ENCODE measurements at regions not wholly inside any gene's neighbourhood (a gene's known extent, or its start where the extent isn't known, plus 50 kb on each side); places are given as distances from the start of the nearest gene placed in this dataset.

DNA sequence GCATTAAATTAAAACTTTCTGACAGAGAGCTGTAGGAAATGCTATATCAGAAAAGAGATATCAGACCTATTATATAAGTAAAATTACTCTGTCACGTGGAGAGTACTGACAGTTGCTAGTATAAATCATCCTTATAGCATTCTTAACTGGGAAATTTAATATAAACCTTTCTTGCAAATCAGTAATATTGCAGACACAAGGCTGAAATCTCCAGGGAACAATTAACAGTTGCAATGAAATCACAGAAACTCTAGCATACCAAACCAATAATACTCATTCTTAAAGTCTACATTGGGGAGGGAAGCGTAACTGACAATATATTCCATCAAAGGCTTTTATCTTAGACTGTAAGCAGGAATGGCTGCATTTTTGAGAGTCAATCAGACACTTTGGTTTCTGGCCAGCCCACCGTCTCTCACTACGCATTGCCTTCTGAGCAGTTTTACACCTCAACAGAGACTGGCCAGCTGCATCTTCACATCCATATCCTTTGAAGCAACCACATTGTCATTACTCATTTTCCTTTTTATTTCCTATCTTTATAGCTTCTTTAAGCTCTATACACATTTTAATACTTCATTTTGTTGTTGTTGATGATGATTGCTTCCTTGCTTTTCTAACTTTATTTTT lies 536.0 kb upstream of the CDH2 start:
- DNase-seq (ENCODE audit: low spot score) = no peak

DNA sequence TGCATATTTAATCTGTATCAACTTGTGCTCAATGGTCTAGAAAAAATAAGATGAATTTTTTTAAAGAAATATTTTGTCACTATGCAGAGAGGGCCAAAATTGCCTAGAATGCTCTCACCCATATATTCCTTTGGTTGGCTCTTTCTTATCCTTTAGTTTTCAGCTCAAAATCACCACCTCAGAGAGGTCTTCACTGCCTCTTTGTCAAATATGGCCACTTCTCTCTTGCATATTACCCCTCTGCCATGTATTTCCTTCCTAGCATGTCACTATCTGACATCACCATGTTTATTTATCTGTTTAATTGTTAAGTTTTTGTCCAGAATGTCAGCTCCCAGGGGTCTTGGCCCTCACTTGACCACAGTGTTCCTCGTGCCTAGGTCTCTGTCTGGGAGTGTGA lies 535.2 kb upstream of the CDH2 start:
- no peak for DNase-seq (ENCODE audit: low spot score)

DNA sequence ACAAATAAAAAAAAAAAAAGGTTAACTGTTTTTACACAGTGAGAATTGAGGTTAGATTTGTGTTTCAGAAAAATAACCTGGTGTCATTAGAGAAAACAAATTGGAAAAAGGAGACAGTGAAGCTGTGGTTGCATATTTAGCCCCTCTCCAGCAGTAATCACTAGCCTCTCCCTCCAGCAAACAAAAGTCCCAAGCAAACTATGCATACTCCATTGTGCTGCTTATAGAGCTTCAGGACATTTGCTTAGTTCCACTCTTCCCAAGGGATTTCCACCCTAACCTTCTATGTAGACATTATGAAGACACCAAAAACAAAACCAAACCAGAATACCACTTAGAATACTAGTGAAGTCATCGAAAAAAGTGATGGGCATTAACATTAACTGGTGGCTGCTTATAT lies 534.2 kb upstream of the CDH2 start:
- DNase-seq (ENCODE audit: low spot score) = no peak

DNA sequence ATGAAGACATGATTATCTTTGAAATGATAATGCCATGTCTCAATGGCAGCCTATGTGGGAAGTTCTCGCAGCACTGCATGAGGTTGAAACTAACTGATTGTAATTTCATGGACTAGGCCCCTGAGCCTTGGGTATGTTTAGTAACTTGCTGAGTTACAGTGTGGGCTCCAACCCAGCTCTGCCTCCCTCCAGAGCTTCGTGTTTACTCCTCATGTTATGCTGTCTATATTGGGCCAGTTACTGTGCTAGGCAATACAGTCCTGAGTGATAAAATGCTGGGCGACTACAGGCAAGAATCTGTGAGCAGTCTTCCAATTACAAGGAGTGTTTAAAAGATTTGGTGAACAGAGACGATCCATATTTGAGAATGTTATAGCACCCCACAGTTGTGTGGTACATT lies 530.1 kb upstream of the CDH2 start:
- no peak for DNase-seq (ENCODE audit: low spot score)

DNA sequence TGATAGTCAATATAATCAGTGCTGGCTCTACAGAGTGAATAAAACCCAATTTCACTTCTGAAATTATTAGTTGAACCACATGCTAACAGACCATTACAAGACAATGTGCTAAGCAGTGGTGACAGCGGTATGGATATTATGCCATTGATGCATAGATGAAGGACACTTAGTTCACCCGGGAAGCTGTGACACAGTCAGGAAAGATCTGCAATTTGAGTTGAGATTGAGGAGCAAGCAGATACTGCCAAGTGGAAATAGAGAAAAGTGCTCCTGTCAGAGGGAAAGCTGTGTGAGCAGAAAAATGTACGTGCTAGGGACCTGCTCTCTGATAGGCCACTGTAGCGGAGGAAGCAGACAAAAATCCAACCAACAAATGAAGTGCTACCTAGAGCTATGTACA lies 529.5 kb upstream of the CDH2 start:
- DNase-seq (ENCODE audit: low spot score) = no peak

DNA sequence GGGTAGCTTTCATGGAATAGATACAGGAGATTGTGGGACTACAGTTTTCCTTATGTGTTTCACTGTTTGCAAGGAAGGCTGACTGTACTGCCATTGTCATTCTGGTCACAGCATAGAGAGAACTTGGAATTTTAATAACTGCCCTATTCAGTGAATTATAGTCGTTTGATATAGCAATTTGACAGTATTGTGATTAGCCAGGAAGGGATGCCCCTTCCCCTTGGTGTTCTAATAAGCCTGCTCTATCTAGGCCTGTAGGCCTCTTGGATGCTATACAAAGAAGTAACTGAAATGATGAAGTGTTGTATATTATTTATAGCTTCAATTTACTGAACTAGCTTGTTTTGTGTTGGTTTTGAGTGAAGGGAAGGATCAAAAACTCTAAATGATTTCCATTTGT lies 528.6 kb upstream of the CDH2 start:
- DNase-seq (ENCODE audit: low spot score) = no peak

DNA sequence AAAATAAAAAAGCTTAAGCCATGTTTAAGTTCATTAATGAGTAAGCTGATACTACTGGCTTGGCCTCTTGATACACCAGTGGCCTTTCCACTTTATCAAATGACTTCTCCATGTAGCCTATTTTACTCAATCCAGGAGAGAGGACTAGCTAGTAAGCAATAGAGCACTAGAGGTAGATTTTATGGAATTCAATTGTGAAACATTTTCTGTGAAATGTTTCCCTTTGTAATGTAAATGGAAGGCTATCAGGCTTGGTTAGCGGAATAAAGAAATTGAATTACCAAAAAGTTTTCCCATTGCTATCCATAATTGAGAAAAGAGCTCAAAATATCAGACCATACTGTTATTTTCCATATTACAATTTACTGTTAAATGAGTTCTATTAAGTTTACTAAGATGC lies 515.4 kb upstream of the CDH2 start:
- no peak for DNase-seq (ENCODE audit: low spot score)

DNA sequence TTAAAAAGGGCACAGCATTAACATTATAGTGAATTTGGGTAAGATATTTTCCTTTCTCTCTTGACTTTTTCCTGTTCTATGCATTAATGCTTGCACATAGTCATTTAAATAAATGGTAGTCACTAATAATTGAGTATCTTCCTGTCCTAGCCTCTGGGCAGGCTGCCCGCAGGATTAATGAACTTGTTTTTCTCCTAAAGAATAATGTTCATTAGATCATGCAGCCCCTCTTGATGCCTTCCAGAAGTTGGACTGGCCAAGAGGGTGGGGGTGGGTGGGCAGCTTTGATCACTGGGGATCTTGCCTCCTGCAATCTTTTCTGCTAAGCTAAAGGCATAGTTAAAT lies 514.5 kb upstream of the CDH2 start:
- DNase-seq (ENCODE audit: low spot score) = no peak

DNA sequence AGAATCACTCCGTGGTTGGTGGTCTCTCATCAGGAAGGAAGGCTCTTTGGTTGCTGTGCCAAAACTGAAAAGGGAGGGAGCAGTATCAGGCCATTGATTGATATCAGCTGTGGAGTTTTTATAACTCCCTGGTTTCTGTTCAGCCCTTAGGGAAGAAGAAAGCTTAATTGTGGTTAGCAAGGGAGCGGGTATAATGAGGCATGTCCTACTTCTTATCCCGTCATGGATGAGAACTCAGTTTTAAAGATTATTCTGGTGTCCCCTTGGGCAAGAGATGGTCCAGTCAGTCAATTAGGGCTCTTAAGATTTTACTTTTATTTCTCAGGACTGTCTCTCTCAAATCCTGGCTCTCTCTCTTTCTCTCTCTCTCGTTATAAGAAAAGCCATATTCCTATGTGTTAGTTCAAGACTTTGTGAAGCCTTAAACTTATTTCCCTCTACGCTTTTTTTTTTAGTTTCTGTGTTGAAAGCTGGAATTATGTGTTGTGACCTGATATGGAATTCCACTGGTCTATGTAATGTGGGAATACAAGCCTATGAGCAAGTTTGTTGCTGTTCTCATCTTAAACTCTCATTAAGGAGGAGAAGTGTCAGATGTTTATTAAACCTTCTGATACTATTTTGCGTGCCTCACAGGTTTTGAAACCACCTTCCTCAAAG lies 514.0 kb upstream of the CDH2 start:
- no peak for DNase-seq (ENCODE audit: low spot score)

DNA sequence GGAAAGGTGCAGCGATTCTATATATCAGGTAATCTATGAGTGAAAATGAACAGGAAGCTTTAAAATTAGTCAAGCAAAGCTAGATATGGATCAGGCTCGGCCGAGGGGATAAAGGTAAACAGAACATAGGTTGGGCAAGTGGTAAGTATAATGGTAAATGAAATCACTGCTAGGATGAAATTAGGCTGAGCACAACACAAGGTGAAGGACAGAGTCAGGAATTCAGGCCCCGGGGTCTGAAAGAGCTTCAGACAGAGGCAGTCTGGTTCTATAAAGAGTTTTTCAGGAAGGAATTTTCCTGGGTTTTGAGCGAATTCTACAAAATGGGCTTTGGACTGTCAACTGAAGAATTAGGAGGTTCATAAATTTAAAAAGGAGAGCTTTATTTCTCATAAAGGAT lies 513.2 kb upstream of the CDH2 start:
- no peak for DNase-seq (ENCODE audit: low spot score)

DNA sequence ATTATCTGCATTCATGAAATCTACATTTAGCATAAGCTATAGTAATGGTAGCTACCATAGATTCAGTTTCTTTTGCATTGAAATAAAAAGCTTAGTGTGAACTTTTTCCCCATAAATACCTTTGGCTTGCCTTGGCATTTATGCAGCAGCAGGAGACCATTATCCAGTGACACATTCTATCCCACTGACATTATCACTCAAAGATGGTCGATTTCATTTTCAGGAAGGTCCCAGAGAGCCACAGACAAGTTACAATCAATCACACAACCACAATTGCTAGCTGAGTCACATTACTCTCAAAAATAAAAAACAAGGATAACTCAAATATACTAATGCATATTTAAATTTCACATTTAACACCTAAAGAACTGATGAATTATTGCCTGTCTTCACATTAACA lies 512.7 kb upstream of the CDH2 start:
- no peak for DNase-seq (ENCODE audit: low spot score)

DNA sequence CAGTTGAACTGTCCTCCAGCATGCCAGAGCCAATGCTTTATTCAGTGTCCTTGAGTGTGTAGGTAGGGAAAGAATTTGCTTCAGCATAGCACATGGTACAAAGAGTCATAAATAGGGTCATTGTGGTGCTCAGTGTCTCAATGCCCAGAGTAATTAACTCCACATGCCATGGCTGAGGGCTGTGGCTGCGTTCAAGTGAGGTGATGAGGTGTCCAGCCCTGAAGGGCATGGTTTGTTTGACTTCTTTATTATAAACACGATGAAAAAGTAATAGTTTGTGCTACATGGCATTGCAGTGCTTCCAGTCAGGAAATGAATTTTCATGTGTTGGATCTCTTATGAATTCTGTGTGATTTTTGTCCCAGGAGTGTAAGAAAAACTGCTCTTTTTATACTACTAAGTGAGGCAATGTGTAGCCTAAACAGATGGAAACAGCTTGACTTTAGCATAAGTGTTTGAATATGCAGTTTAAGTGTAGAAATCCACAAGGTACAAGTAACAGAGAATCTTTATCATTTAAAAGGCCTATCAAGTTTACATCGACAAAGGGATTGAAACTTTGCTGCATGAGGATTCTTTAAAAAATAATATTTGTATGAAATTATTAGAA lies 507.9 kb upstream of the CDH2 start:
- DNase-seq (ENCODE audit: low spot score) = no peak

DNA sequence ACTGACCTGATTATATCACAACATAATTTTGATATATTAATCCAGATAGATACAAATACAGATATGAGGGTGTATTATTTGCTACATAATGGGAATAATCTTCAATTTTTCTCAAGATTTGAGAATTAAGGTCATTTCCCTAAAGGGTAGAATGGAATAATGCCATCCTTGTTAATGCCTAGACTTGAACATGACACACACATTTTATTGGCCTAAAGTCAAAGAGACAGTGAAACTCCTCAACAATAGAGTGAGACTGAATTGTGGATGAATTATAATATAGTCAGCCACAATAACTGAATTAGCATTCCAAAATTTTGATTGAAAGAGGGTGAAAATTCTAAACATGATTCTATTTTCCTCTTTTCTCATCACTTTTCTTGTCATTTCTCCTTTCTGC lies 506.0 kb upstream of the CDH2 start:
- DNase-seq (ENCODE audit: low spot score) = no peak

DNA sequence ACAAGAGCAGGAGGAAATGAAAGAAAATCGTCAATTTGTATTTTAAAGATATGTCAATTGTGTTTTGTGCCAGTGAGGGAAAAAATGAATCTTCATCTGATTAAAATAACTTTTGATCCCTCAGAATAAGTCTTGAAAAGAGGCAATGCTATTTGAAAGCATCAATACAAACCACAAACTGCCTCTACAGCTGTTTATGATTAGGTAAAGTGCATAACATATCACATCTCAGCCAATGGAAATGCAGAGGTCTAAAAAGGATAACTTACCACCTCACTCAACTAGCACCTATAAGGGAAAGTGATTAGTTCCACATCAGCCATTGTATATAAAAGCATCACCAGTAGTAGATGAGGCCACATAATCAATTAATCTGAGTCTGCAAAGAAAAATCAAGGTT lies 492.2 kb upstream of the CDH2 start:
- DNase-seq (ENCODE audit: low spot score) = no peak

DNA sequence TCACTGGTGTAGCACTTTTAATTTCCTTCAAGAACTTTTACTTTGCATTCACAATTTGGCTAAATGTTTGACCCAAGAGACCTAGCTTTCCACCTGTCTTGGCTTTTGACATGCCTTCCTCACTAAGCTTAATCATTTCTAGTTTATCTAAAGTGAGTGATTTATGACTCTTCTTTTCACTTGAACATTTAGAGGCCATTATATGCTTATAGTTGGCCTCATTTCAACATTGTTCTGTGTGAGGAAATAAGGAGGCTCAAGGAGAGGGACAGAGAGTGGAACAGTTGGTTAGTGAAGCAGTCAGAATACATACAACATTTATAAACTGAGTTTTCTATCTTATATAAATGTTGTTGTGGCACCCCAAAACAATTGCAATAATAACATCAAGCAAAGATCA lies 489.3 kb upstream of the CDH2 start:
- no peak for DNase-seq (ENCODE audit: low spot score)

DNA sequence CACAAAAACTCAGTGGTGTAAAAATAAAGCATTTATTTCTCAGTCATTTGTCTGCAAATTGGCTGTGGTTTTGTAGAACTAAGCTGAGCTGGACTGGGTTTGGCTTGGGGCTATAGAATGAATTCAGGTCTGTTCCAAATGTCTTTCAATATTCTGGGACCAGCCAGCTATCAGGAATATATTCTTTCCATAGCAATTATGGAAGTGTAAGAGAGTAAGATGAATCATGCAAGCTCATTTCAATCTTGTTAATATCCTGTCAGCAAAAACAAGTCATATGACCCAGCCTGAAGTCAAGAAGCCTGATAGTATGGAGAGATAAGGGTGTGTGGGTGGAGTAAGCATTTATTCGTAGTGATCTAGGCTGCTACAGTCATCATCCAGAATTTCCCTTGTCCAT lies 481.0 kb upstream of the CDH2 start:
- no peak for DNase-seq (ENCODE audit: low spot score)

DNA sequence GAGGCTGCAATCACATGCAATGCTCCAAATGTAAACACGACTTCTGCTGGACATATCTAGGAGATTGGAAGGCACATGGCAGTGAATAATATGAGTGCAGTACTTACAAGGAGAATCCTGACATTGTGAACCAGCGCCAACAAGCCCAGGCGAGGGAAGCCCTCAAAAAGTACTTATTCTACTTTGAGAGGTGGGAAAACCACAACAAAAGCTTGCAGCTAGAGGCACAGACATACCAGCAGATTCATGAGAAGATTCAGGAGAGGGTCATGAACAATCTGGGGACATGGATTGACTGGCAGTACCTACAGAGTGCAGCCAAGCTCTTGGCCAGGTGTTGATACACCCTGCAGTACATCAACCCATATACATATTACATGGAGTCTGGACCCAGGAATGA lies 475.7 kb upstream of the CDH2 start:
- DNase-seq (ENCODE audit: low spot score) = no peak

DNA sequence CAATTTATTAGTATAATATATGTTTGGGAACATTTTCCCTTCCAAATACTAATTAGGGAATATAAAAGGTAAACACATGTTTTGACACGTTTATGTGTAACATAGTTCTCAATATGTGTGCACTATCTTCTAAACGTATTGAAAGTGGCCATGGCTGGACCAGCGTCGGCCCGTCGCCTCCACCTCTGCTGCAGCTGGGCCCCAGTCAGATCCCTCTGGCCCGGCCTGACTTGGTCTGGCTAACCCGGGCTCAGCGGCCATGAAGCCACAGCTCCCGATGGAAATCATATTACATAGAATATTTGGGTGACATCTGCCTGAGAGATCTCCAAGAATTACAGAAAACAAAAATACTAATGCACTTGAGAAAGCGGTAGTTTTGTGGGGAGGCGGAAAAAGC lies 474.4 kb upstream of the CDH2 start:
- no peak for DNase-seq (ENCODE audit: low spot score)

DNA sequence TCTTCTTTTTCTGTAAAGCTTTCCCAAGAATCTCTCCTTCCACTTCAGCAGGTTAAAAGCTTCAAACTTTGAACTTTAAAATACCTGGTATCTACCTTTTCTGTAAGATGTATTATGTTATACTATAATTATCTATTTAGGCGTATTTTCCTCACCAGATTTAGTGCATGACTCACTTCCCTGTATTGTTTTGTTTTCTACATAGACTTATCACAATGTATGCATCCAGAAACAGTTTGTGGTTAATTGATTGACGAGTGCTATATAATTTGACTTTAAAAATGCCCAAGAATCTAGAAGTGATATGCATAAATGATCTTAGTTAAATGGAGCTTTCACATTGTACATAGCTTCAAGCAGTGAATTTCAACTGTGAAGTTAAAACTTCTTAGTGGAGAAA lies 473.9 kb upstream of the CDH2 start:
- no peak for DNase-seq (ENCODE audit: low spot score)

DNA sequence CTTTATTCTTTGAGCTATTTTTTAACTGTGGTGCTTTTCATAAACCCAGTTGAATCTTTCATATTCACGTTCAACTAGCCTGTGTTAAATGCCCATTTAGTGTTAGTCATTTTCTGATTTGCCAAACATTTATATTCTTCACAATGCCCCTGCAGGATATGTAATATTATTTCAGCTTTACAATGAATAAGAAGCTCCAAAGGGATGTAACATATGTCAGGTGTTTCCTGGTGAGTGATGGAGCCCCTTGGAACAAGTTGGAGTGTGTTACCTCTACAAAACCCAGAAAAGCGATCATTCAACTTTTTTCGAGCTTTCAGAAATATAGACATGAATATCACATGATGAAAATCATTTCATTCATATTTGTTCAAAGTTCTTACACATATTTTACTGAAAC lies 471.0 kb upstream of the CDH2 start:
- DNase-seq (ENCODE audit: low spot score) = no peak

DNA sequence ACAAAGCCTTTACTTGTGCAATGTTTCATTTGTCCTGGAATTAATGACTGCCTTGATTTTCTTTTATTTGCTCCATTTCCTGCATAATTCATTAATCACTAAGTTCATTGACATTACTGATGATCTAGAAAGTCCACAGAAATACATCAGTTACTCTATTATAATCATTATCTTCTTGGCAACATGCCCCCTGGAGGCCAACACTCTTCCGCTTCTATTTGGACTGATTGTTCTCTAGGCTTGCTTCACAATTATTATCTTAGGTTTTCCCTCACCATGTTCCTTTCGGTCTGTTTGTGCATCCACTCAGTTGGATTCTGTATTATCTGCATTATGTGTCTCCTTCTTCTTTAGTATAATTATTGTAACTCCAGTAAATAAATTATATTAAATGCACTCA lies 461.0 kb upstream of the CDH2 start:
- no peak for DNase-seq (ENCODE audit: low spot score)

DNA sequence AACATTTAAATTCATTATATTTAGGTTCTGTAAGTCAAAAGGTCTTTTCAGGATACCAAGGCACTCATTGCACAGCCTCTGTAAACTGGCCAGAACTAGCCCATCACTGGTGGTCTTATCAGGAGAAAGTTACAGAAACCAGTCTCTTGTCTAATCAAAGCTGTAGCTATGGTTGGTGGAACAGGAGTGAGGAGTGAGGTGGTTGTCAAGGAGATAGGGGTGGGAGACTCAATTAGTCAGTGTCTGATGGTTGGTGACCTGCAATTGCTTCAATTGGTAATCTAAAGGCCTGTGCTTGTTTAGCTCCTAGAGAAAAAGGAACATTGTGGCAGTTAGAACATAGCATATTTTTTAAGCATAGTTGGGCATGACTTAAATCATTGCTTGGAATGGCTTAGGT lies 458.6 kb upstream of the CDH2 start:
- no peak for DNase-seq (ENCODE audit: low spot score)

DNA sequence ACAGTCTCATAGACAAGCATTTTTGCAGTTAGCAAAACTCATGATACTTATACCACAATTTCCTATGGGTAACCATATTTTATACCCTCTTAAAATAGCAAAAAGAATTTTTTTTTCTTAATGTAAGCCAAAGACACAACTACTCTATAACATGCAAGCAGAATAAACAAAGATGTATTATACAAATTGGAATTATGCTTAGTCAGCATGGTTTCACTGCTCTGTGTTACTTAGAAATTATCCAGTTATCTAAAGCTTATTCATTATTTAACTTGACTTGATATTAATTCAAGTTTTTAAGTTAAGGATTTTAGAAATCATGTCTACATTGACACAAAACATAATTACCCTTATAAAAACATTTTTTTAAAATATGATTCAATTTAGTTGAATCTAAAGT lies 449.8 kb upstream of the CDH2 start:
- no peak for DNase-seq (ENCODE audit: low spot score)

DNA sequence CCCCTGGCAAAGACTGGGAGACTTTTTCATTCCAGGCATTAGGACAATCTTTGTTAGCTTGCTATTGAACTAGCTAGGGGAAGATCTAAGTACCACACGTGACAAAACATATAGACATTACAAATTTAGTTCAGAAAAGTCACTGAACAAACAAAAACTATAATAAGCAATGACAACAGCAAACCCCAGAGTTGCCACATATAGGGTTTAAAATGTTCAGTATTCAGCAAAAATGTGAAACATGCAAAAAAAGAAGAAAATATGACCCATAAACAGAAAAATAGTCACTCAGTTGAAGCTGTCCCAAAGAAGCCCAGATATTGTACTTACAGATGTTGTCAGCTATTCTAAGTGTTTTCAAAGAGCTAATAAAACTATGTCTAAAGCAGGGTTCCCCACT lies 431.1 kb upstream of the CDH2 start:
- DNase-seq (ENCODE audit: low spot score) = no peak
